Stimulated activated CD8-positive, alpha-beta memory T cell treated with anti-CD3 and anti-CD28 coated beads, Interleukin-12 subunit alpha, Interleukin-12 subunit beta, amount 100 ng/mL, for 24 hours (primary cell): ENCODE measurements at regions not wholly inside any gene's neighbourhood (a gene's known extent, or its start where the extent isn't known, plus 50 kb on each side); places are given as distances from the start of the nearest gene placed in this dataset.
"Not testable (repeated sequence)": the region's sequence is repeated elsewhere in the genome, so short reads cannot be mapped to it uniquely, and the experiment has no call there.

ENCODE experiments used
- DNase-seq: peaks from one replicate; pipeline ENCODE4 v3.0.0-alpha.2; 2020; ENCODE audit errors: extremely low read depth

DNA sequence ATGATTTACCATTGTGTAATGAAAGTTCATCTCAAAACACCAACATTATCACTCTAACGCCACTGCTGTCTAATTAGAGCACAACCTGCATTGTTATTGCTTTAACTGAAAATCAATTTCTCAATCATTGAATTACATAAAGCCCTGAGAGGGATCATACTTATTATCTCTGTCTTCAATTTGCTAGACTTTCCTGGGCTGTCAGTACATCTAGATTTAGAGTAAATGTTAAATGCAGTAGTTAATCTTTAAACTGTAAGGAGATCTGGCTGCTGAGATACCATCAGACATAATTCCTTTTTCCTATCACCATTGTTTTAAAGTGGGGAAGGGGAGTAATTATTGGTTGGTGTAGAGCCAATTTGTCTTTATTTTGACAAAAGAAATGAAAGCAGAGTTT lies 1995.1 kb downstream of the MRPL39 start:
- no peak for DNase-seq

DNA sequence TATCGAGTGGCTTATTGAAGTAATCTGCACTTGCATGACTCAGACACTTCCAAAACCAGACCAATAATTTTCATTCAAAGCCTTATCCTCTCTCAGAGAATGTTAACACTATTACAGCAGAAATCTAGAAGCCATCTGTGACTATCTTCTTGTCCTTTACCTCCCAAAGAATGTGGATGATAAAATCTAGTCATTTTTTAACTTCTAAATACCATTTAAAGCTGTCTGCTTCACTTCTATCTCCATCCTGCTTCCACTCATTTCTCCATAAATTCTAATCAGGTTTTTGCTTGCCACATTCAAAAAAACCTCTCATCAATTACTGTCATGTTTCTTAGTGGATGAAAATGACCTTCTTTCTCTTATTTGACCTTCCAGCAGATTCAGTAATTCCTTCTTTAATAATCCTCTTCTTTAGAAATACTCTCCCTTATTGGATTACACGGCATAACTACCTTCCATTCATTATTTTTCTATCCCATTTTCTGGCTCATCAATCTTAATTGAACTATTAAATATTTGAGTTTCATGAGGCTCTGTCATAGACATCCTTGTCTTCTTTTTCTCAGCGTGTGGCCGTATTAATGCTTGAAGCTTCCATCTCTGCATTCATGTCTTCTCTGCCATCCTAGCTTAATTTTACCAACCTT lies 1999.4 kb downstream of the MRPL39 start:
- DNase-seq = no peak

DNA sequence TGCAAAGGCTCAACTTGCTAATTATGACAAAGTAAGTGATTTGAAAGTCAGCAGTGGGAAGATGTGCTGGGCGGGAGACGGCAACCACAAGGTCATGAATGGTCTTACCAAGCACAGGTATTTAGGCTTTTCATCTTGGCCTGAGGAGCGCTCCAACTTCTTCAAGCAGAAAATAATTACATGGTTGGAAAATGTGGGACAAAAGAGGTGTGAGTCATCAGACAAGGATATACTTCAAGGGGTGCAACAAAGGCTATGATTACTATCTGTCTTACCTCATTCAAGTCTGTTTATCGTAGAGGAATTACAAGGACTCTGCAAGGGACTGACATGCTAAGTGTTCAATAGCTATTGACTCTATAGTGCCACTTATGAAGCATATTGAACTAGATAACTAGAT lies 2005.7 kb downstream of the MRPL39 start:
- no peak for DNase-seq

DNA sequence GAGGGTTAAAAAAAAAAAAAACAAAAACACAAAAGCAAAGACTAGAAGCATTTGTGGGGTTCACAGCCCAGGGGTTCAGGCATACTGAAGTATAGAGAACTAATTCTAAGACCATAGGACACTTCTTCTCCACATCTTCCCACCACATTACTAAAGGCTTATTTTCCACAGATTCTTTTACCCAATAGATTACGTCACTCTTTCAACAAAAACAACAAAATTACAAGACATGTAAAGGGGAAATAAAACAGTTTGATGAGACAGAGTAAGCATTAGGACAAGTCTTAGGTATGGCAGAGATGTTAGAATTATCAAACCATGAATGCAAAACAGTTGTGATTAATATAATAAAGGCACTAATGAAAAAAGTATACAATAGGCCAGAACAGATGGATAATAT lies 2013.7 kb downstream of the MRPL39 start:
- no peak for DNase-seq

DNA sequence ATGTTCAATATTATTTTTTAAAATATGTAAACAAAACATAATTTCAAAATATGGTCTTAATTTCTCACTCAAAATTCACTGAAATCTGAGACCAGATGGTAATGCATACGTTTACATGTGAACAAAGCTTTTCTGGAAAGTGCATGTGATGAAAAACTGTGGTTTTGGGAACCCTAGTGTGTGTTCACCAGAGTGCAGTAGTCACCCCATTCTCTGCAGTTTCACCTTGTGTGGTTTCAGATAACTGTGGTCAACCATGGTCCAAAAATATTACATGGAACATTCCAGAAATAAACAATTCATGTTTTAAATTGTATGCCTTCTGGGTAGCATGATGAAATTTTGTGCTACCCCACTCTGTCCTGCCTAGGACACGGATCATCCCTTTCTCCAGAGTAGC lies 2021.9 kb downstream of the MRPL39 start:
- no peak for DNase-seq

DNA sequence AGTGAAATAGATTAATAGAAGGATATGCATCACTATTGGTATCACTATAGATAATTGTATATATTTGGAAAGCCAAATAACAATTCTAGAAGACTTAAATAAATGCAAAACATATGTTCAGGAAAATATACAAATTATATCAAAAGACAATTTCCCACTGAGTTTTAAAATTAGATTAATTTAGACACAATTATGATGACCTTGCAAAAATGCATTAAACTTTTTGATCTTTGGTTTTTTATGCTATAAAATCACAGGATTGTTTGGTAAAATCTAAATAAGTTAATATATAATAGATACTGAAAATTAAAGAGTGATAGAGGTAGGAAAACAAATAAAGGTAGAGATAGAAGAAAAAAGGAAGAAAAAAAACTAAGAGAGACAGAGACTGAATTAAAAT lies 2027.7 kb downstream of the MRPL39 start:
- no peak for DNase-seq

DNA sequence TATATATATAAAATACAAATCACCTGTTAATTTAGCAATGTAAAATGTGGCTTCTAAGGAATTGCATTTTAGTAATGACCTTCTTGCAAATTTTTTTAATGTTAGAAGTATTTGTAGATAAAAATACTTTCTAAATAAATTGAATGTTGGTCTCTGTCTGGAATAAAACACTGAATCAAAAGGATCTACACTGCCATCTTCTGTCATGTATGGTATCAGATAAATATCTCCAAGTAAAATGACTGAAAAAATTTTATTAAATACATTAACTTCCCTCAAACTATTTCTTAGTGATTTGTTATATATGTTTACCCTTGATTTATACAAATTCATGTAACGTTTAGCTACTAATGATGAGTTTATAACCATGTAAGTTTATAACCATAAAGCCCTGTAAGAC lies 2029.3 kb downstream of the MRPL39 start:
- DNase-seq = no peak

DNA sequence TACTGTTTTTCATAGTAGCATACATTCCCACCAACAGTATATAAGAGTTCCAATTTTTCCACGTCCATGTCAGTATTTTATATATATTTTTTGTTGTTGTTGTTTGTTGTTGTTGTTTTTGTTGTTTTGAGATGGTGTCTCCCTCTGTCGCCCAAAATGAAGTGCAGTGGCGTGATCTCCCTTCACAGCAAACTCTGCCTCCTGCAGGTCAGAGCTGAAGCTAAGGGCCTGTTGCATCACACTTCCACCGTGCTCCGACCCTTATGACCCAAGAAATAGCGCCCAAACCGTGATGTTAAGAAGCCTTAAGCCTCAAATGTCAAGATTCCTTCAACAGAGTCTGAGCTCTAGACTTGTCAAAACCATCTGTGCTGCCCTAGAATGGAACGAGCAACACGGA lies 2032.3 kb downstream of the MRPL39 start:
- DNase-seq = no peak

DNA sequence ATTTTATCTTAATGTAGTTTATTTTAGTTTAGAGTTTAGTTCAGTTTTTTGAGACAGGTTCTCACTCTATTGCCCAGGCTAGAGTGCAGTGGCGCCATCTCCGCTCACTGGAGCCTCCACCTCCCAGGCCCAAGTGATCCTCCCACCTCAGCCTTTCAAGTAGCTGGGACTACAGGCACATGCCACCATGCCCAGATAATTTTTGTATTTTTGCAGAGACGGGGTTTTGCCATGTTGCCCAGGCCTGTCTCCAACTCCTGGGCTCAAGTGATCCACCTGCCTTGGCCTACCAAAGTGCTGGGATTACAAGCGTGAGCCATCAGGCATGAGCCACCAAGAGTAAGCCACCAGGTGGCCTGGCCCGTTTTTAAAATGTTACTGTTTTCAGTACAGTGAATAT lies 2058.4 kb downstream of the MRPL39 start:
- DNase-seq = not testable (repeated sequence)

DNA sequence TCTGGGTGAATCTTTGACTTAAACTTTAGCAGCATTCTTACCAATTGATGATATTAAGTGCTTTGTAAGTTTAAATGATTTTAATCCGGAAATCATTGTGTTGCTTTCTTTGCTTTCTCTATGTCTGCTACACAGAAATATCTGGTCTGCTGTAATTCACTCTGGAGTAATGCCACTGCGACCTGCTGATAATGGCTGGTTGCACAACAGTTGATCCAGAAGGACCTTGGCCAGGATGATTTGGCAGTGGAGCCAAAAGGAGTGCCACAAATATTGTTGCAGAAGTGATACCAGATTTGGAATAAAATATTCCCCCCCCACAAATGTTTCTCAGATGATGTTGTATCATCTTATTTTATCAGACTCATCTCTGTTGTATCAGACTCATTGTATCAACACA lies 2063.9 kb downstream of the MRPL39 start:
- DNase-seq = no peak

DNA sequence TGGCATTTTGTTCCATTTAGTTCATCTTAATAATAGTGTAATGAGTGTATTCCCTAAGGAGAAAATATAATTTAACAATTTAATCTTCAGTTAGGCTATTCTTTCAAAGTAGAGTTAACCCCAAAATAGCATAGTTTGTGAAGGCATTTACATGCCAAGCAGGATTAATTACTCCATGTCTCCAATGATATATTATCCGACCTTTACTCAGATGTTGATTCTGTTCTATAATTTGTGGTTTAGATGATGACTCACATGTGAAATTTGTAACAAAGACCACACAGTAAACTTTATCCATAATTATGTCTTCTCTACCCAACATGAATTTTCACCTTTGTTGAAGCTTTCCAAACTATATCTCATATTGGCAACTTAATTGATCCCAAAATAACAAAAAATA lies 2065.2 kb downstream of the MRPL39 start:
- DNase-seq = no peak

DNA sequence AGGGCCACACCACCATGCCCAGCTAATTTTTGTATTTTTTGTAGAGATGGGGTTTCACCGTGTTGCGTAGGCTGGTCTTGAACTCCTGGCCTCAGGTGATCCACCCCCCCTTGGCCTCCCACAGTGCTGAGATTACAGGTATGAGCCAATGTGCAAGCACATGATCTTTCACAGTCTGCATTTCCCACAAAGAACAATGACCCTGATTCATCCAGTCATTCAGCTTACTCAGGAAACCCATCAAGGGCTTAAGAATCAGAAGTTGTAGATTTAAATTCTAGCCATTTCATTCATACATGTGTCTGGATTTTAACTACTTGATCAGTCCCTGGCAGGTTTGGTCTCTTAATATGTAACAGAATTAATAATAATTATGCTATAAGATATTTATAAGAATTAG lies 2065.7 kb downstream of the MRPL39 start:
- DNase-seq = no peak

DNA sequence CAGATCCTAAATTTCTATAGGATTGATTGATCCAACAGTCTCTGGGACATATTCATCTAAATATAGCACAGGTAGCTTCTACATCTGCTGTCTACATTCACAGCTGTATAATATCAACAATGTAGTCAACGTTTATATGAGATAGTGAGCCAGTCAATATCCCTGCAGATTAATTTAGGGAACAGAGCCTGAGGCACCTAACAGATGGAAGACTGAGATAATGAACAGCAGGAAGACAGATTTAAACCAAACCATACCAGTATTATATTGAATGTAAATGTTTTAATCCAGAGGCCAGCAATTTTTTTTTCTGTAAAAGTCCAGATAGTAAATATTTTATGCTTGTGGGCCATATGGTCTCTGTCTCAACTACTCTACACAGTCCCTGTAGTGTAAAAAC lies 2072.4 kb downstream of the MRPL39 start:
- no peak for DNase-seq

DNA sequence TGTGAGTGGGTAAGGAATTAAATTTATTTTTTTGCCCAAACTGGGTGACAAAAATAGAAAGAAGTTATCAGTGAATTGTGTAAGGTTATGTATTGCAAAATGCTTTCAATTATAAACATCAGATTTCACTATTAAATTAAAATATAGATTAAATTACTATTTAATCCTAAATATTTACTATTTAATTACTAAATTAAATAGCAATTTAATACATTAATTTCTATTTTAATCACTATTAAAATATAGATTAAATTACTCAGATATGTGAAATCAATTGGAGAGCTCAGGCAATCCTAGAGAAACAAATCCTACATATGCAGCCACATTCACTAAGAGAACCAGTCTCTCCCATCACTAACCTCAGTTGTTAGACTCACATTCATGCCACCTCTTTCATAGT lies 2075.8 kb downstream of the MRPL39 start:
- DNase-seq = no peak

DNA sequence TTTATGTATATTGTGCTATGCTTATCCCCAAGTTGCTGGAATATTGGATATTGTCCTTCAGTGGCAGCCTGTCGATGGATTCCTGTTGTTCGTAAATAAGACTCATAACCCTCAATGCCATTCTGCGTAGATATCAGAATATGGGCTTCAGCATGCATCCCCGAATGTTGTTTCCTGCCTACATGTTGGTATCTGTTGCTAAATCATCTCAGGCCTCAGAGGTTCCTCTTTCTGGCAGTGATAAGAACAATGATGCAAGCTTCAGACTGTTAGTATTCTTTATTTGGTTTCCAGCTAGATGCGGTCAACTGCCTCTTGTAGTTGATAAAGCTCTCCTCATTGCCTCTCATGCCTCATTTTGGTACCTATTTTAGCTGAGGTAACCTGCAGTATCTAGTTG lies 2082.6 kb downstream of the MRPL39 start:
- DNase-seq = no peak

DNA sequence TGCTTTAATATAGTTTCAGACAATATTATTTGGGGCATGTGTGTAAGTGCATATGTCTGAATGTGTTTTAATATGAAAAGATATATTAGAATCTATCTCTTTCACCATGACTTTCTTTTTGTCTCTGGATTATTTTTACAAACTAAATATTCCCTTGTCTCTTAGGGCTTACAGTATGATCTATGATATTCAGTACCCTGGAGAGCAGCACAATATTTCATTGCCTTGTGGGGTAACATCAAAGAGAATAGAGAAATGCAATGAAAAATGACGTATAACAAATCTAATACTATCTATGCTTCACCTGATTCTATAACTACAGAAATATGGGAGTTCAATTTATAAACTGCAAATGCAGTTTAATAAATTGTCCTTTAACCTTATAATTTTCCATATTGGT lies 2084.5 kb downstream of the MRPL39 start:
- no peak for DNase-seq

DNA sequence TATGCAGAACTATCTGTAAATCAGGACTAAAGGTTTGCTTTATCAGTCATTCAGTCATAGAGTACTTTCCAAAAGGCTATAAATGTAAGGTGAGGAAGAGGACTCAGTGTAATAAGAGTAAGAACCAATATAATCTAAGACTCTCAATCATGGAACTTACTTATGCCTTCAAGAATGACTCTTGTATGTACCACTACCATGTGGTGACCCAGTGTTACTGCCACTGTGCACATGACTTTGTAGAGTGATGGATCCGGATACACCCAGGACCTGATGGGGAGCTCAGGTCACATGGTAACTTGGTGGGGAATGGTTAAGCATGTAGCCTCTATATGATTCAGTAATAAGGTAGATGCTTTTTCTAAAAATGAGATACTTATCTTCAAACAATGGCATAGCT lies 2099.8 kb downstream of the MRPL39 start:
- no peak for DNase-seq

DNA sequence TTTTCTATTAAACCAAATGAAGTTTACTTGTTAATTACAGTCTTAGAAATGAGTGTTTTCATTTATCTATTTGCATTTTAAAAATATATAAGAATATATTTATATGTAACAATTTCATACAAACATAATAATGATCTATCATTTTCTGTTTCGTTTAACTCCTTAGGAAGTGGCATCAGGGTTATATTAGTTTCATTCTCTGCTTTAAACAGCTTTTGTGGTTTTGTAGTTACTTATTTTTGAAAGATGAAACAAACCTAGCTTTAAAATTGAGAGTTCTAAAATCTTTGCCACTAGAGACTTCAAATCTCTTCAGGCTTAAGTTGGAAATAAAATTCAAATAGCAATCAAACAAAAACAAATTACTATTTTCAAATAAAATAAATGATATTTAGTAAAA lies 2110.6 kb downstream of the MRPL39 start:
- DNase-seq = no peak

DNA sequence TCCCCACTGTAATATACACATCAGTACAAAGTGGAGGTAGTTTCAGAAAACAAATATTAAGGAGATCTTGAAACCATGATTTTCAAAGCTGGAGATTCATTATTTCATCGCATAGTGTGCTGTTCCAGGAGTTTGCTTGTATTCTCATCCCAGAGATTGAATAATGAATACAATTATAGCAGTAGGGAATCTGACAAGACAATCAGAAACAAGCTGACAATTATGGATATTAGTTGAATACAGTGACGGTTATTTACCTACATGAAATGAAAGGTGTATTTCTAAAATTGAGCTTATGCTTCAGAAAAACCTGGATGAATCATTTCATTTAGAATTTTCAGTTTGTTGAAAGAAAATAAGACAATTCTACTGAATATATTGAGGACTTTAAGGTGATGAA lies 2119.0 kb downstream of the MRPL39 start:
- DNase-seq = no peak

DNA sequence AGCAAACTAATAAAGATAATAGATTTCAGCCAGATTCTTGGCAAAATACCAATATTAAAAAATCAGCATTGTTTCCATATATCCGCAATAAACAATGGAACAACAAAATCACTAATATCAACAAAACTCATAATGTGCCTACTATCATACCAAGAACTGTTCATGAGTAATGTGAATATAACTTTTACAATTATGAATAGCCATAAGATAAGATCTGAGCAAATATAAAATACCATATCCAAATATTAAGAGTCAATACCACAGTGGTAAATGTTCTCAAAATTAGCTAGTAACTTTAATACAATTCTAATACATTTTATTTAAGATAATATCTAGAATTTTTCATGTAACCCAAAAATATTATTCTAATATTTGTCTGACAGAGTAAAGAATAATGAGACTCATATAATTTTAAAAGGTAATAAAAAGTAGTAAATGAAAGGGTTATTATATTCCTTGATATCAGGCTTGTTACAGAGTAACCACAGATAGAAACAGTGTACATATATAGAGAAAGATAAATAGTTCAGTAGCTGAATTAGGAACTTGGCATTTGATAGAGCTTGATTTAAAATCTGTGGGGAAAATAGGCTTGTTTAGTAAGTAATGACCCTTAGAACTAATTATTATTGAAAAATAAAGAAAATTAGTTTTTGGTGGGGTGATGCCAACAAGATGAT lies 2126.6 kb downstream of the MRPL39 start:
- DNase-seq = no peak

DNA sequence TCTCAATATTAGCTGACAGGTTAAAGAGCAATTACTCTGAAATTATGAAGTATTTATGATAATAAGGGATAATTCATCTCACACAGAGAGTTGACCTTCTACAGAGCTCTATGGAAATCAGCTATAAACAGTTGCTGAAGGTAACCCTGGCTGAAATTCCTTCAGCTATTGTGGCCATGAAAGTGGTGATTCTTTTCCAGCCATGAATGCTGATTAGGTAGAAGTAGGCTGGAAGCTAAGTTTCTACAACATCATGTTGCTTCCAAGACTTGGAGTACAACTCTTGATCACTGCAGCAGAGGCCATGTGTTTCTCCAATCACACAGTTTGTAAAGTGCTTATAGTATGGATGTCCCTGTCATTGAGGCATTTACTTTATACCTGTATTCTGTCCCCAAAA lies 2128.9 kb downstream of the MRPL39 start:
- no peak for DNase-seq

DNA sequence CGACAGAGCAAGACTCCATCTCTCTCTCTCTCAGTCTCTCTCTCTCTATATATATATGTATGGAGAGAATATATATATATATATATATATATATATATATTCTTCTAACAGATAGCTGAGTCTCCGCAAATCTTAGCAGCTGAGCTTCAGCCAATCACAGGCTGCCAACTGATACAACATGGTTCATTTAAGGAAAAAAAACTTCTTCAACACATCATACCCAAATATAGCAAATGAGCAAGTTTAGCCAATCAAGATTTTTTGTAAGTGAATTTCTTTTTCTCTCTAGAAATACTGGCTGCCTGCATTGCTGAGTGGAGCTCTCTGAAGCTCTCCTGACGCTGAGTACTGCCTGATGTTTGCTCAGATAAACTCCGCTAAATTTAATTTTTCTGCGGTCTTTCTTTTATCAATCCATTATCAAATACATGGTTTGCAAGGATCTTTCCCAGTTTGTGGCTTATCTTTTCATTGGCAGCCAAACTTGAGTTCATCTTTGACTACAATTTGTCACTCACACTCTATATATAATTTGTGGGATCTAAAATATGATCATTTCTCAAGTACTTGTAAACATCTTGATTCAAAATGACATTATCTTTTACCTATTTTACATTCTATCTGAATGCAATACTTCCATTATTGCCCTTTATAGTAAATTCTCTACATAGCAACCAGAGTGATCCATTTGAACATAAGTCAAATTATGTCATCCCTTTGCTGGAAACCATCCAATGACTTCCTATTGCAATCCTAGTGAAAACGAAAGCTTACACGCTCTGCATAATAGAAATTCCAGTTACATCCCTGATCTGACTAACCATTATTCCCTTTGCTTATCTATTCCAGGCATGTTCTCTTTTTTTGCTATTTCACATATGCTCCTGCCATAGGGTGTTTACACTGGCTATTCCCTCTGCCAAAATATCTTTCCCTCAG lies 2131.7 kb downstream of the MRPL39 start:
- DNase-seq = no peak

DNA sequence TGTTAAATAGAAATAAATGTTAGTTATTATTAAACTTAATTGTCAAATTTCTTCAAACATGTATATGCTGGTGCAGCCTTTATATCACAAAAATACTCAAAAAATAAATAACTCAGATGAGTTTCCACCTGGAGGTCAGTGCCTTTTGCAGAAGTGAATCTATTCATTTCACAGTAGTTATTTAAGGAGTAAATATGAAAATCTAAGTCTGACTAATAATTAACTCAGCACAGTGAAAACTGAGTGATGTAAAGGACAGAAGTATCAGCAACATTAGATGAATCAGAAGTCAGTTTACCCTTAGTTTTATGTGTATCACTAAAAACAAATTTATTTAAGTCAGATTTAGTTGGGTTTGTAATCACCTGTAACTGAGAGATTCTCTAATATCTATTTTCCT lies 2135.4 kb downstream of the MRPL39 start:
- no peak for DNase-seq
